Calu3 (cell line): ENCODE measurements at regions not wholly inside any gene's neighbourhood (a gene's known extent, or its start where the extent isn't known, plus 50 kb on each side); places are given as distances from the start of the nearest gene placed in this dataset.

Experiments used
- BruUV-seq: library from RNA; stranded (reverse); fragments of 400-500 nt; replicated peaks from 2 replicates; lab custom pipeline; 2021; lab: Mats Ljungman, UMichigan
- CTCF ChIA-PET: fragments of 300-600 bp; sonication (Branson Sonifier 250); formaldehyde crosslinking; loops from one replicate; lab custom pipeline; 2022; ENCODE audit warnings: antibody characterized with exemption; lab: Charles Lee
- DNase-seq: peaks from one replicate; pipeline ENCODE4 v3.0.0; 2022
- H3K27ac Mint-ChIP-seq: one replicate; pipeline ENCODE4 v1.8.0; 2022; ENCODE audit warnings: mixed read lengths; ENCODE audit not compliant: unreplicated experiment
- H3K27me3 Mint-ChIP-seq: one replicate; pipeline ENCODE4 v1.8.0; 2022; ENCODE audit warnings: mixed read lengths; ENCODE audit not compliant: unreplicated experiment
- H3K36me3 Mint-ChIP-seq: one replicate; pipeline ENCODE4 v1.8.0; 2022; ENCODE audit warnings: mild to moderate bottlenecking, moderate library complexity, mixed read lengths; ENCODE audit not compliant: insufficient read depth, unreplicated experiment
- H3K4me1 Mint-ChIP-seq: one replicate; pipeline ENCODE4 v1.8.0; 2022; ENCODE audit warnings: mild to moderate bottlenecking, low read depth, mixed read lengths; ENCODE audit not compliant: unreplicated experiment
- H3K4me3 Mint-ChIP-seq: one replicate; pipeline ENCODE4 v1.8.0; 2022; ENCODE audit warnings: mild to moderate bottlenecking, low read depth, moderate library complexity, mixed read lengths; ENCODE audit not compliant: unreplicated experiment
- H3K9me3 Mint-ChIP-seq: one replicate; pipeline ENCODE4 v1.8.0; 2022; ENCODE audit warnings: low read depth, mixed read lengths; ENCODE audit not compliant: unreplicated experiment
- intact Hi-C: fragments of 100-400 bp; cut with micrococcal nuclease; formaldehyde crosslinking; loops from one replicate; pipeline ENCODE4 v1.10.0; 2022; ENCODE audit not compliant: unreplicated experiment
- TF ChIP-seq, protein P1 (sequence below): fragments of 200-600 bp; IDR thresholded peaks from one replicate; pipeline ENCODE4 v1.8.0; 2022; ENCODE audit warnings: antibody characterized with exemption; ENCODE audit not compliant: unreplicated experiment

DNA sequence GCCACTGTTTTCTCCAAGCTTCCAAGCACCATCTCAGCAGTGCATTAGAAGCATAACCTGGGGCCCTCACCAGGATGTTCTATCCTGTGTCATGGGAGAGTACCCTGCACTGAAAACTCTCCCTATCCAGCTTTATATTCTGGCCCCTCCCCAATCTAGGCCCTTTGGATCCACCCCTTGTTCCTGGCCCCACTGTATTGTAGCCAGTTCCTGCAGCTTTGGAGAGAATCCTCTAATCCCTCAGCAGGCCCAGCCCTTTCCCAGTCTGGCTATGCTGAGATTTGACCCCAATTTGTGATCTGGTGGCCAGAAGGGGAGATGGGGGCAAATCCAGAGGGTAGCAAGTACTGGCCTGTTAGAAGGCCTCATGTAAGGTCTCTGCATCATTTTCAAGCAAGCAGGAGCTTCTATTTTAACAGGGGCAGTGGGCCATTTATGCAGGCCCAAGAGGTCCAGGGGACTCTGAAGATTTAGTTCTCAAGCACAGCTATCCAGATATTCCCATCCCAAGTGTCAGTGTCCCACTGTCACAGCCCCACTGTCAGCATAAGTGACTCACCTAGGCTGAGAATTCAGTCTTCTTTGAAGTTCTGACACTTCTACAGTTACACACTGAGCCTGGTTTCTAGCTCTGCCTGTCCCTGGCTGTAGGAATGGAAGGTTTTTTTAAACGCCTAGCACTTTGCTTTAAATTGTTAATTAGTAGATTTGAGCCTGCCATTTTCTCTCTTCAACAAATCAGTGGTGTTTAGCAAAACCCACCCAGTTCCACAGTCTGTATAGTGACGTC lies 589.5 kb upstream of the CADM1 start:
- H3K27ac Mint-ChIP-seq = no peak overlapping the region
- no peaks in the 10 kb centered on the region for H3K4me1 Mint-ChIP-seq
- CTCF ChIA-PET = no interaction called here
- no TSS peak for BruUV-seq
- TF ChIP-seq, protein P1, sequence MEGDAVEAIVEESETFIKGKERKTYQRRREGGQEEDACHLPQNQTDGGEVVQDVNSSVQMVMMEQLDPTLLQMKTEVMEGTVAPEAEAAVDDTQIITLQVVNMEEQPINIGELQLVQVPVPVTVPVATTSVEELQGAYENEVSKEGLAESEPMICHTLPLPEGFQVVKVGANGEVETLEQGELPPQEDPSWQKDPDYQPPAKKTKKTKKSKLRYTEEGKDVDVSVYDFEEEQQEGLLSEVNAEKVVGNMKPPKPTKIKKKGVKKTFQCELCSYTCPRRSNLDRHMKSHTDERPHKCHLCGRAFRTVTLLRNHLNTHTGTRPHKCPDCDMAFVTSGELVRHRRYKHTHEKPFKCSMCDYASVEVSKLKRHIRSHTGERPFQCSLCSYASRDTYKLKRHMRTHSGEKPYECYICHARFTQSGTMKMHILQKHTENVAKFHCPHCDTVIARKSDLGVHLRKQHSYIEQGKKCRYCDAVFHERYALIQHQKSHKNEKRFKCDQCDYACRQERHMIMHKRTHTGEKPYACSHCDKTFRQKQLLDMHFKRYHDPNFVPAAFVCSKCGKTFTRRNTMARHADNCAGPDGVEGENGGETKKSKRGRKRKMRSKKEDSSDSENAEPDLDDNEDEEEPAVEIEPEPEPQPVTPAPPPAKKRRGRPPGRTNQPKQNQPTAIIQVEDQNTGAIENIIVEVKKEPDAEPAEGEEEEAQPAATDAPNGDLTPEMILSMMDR = no peak
- peaks cover 5% of the 10 kb centered on the region for H3K9me3 Mint-ChIP-seq
- DNase-seq = no peak
- intact Hi-C loops = no loop called here
- H3K36me3 Mint-ChIP-seq = no peaks in the 10 kb centered on the region
- H3K27me3 Mint-ChIP-seq = peaks cover 14% of the 10 kb centered on the region
- no peak overlapping the region for H3K4me3 Mint-ChIP-seq

DNA sequence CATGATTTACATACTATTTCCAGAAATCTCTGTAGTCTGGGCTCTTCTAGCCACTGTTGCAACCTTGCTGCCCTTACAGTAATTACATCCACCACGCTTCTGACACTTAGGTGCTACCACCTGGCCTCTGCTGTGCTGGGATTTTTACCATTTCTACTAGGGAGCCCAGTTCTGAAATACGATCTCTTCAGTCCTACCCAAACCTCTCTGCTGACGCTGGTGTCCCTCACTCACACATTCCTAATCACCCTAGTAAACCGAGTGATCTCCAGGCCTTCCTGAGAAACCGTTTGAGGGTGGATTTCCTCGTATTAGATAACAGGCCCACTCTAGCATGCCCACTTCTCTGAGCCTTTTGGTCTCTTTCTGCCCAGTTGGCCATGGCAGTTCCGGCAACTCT lies 588.9 kb upstream of the CADM1 start:
- TF ChIP-seq, protein P1 = no peak
- H3K9me3 Mint-ChIP-seq = peaks cover 8% of the 10 kb centered on the region
- no TSS peak for BruUV-seq
- no peak overlapping the region for H3K27ac Mint-ChIP-seq
- CTCF ChIA-PET = no interaction called here
- DNase-seq = no peak
- H3K4me3 Mint-ChIP-seq = no peak overlapping the region
- no peaks in the 10 kb centered on the region for H3K36me3 Mint-ChIP-seq
- no peaks in the 10 kb centered on the region for H3K4me1 Mint-ChIP-seq
- intact Hi-C loops = no loop called here
- H3K27me3 Mint-ChIP-seq = peaks cover 14% of the 10 kb centered on the region

DNA sequence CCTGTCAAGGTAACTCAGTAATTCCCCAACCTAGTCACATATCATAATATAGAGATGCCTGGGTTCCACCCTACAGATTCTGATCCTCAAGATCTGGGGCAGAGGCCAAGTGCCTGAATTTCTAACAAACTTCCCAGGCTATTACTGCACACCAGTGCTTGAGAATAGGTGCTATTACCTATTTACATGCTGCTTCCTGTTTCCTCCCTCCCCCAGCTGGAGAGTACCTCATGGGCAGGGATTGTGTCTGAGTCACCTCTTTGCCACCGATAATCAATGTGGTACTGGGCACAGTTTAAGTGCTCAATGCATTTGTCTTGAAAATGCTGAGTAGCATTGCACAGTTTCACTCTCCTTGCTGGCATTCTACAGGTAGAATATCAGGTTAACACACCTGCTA lies 582.2 kb upstream of the CADM1 start:
- Mint-ChIP-seq H3K27me3 (no peaks in the 10 kb centered on the region), H3K27ac (no peak overlapping the region), H3K9me3 (peaks cover 8% of the 10 kb centered on the region), H3K4me3 (no peak overlapping the region), H3K4me1 (no peaks in the 10 kb centered on the region), H3K36me3 (no peaks in the 10 kb centered on the region)
- no peak for DNase-seq
- BruUV-seq = no TSS peak
- intact Hi-C loops = no loop called here
- TF ChIP-seq, protein P1 = no peak
- CTCF ChIA-PET = no interaction called here

DNA sequence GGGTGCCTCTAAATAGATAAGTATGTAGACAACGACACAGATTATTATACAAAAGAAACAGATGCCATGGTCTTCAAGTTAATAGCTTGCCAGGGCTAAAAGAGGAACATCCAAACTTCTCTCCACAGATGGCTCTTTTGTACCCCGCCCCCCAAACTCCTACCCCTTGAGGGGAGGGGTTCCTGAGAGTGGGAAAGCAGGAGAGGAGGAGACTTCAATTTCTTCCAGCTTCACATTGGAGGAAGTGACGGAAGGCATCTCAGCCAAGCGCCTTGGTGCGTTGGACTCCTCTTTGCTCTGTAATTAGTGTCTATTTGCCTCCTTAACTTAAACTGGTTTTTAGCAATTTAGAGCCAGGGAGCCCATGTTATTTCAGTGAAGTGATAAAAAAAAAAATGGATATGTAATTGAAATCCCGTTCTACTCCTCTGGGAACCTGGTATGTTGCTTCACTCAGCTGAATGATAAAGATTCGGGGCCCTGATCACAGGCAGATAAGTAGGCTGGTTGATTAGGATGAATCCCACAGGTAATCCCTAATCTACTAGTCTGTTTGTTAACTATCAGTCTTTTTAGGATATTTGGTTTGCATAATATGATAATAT lies 580.9 kb upstream of the CADM1 start:
- no peak overlapping the region for H3K4me3 Mint-ChIP-seq
- peaks cover 14% of the 10 kb centered on the region for H3K9me3 Mint-ChIP-seq
- H3K4me1 Mint-ChIP-seq = no peaks in the 10 kb centered on the region
- H3K27ac Mint-ChIP-seq = no peak overlapping the region
- CTCF ChIA-PET = no interaction called here
- TF ChIP-seq, protein P1 = no peak
- H3K36me3 Mint-ChIP-seq = no peaks in the 10 kb centered on the region
- H3K27me3 Mint-ChIP-seq = no peaks in the 10 kb centered on the region
- intact Hi-C loops = no loop called here
- no peak for DNase-seq
- BruUV-seq = no TSS peak
